Fibroblast of villous mesenchyme (primary cell): ENCODE measurements at regions not wholly inside any gene's neighbourhood (a gene's known extent, or its start where the extent isn't known, plus 50 kb on each side); places are given as distances from the start of the nearest gene placed in this dataset.

Source experiments
- DNase-seq: peaks from one replicate; pipeline ENCODE4 v3.0.0-alpha.2; 2010; ENCODE audit warnings: low read depth
- H3K4me3 ChIP-seq: 2 replicates; pipeline ENCODE4 v1.5.1; 2011; ENCODE audit warnings: low read depth, mild to moderate bottlenecking, low read length
- TF ChIP-seq, protein P1 (sequence below): IDR thresholded peaks from 2 replicates; pipeline ENCODE4 v1.5.1; 2012; ENCODE audit warnings: low read depth, mild to moderate bottlenecking, low read length; ENCODE audit not compliant: insufficient read depth

DNA sequence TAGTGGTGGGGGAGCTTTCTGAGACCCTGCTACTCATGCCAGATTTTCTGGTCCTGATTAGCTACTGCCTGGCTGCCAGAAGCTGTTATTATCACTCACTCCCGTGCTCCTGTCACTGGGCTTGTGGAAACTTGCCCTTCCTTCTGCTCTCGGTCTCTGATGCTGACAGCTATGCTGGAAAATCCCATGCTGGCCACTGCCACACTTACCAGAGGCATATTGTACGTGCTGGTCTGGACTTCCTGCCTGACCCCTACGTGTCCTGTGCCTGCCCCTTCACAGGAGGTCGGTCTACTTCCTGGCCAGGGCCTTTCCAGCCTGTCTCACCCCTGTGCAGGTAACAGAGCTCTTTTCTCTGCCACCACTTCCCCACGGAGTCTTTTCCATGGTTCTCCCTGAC lies 149.4 kb upstream of the PLEKHG7 start:
- TF ChIP-seq, protein P1, sequence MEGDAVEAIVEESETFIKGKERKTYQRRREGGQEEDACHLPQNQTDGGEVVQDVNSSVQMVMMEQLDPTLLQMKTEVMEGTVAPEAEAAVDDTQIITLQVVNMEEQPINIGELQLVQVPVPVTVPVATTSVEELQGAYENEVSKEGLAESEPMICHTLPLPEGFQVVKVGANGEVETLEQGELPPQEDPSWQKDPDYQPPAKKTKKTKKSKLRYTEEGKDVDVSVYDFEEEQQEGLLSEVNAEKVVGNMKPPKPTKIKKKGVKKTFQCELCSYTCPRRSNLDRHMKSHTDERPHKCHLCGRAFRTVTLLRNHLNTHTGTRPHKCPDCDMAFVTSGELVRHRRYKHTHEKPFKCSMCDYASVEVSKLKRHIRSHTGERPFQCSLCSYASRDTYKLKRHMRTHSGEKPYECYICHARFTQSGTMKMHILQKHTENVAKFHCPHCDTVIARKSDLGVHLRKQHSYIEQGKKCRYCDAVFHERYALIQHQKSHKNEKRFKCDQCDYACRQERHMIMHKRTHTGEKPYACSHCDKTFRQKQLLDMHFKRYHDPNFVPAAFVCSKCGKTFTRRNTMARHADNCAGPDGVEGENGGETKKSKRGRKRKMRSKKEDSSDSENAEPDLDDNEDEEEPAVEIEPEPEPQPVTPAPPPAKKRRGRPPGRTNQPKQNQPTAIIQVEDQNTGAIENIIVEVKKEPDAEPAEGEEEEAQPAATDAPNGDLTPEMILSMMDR = no peak
- no peak overlapping the region for H3K4me3 ChIP-seq
- DNase-seq = no peak

DNA sequence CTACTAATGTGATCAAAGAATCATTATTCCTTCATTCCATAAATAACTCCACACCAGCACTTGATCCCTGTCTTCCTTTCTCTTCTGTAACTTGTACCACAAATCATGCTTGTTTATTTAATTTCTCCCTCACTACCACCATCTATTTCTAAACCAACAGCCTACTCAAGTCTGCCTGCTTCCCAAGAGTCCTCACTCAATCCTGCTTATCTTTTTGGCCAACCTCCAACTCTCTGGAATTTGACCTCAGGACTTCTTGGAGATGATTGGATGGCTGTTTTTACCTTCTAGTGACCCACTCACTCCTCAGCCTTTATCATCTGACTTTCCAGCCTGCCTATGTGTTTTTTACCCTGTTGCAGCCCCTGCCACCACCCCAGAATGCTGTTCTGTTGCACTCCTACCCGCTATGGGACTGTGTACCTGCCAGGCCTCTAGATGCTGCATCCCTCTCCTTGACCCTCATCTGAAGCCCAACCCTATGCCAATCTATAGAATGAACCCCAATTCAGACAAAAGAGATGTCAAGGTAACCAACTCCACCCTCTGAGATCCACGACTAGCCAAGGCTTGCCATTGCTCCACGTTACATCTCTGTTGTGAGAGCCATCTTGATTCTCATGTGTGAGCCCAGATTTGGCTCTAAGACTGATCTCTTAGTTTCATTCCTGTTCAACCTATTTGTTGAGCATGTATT lies 150.2 kb upstream of the PLEKHG7 start:
- H3K4me3 ChIP-seq = no peak overlapping the region
- TF ChIP-seq, protein P1 = no peak
- DNase-seq = no peak

DNA sequence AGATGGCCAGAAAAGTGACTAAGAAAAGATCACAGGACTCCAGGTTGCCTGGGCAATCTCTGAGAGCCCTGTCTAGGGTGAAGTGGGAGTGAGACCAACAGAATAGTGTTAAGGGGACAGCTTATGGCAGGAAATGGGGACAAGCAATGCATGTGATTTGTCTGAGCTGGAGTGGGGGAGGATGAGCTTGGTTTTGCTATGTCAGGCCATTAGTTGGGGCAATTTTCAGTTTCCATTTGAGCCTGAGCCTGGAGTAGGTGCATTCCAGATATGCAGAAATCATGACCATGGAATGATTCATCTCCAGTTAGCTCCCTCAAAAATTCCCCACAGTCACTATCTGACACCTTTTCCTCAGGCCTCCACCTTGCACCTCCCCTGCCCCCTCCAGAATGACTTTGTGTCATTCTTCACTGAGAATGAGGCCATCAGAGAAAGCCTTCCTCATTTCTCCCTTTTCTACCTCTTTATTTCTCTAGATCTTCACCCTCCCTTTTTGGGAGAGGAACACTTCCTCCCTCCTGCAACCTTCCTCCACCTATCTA lies 150.9 kb upstream of the PLEKHG7 start:
- no peak for DNase-seq
- TF ChIP-seq, protein P1 = no peak
- no peak overlapping the region for H3K4me3 ChIP-seq

DNA sequence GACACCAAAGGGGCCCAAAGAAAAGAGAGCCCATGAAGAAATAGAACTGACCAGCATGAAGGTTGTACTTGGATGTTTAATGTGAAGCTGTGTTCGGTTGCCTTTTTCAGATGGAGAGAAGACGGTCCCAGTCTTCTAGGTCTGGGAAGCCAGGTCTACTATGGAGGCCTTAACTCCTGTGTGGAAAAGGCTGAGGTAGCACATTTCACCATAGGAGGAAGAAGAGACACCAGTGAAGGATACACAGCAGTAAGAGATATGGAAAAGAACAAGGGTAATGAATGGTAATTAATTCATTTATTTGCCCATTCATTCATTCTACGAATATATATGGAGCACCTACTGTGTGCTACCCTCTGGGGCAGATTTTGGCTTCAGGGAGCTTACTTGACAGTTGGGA lies 151.6 kb upstream of the PLEKHG7 start:
- TF ChIP-seq, protein P1 = no peak
- no peak overlapping the region for H3K4me3 ChIP-seq
- no peak for DNase-seq

DNA sequence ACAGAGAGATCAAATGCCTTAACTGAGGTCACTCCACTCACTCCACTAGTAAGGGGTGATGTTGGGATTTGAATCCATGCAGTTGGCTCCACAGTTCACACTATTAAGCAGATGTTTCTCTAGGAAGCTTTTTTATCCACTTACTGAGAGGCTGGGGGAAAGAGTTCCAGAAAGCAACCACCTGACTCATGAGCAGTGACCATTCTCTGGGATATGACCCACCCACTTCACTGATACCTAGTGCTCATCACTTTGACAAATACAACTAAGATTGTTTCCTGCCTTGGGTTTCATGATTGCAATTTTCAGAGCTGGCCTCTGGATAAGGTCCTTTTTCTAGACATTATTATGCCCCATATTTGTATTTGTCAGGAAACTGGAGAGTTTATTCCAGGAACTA lies 152.1 kb upstream of the PLEKHG7 start:
- no peak for DNase-seq
- no peak overlapping the region for H3K4me3 ChIP-seq
- TF ChIP-seq, protein P1 = no peak

DNA sequence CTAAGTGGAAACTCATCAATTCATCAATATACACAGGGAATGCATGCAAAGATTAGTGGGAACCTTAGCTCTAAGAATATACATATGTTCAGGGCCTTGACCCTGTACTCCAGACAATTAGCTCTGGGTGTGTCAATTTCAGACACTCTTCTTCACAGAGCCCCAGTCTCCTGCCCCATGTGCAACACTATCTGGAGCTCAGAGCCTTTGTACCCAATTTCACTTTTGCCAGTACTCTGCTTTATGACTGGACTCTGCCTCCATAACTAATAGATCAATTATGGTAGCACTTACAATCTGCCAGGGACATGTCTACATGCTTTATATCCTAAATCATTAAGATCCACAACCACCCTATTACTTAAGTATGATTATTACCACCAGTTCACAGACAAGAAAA lies 152.5 kb upstream of the PLEKHG7 start:
- TF ChIP-seq, protein P1 = no peak
- H3K4me3 ChIP-seq = no peak overlapping the region
- no peak for DNase-seq

DNA sequence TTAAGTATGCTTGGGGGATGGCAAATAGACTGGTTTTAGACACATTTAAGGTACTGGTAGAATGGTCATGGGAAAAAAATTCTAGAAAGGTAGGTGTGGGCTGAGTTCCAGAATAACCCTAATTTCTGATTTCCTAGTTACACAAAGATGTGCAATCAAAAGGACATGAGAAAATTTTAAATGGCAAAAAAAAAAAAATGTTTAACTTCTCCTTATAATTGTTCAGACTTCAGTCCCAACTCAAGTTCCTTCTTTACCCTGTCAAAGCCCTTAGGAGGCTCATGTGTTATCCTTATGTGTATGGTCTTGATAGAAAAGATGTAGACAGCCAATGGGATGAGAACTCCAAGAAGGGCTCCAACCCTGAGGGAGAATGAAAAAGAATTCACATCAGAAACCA lies 153.3 kb upstream of the PLEKHG7 start:
- H3K4me3 ChIP-seq = no peak overlapping the region
- DNase-seq = no peak
- TF ChIP-seq, protein P1 = no peak
